ENCODE measurements at regions not wholly inside any gene's neighbourhood (a gene's known extent, or its start where the extent isn't known, plus 50 kb on each side); places are given as distances from the start of the nearest gene placed in this dataset.

- no peak for TF ChIP-seq EZH2 (IDR thresholded peaks at IDR 0.05; ENCODE audit: insufficient read depth, low read length)
- TF ChIP-seq CTCF (IDR thresholded peaks at IDR 0.05; ENCODE audit: insufficient read depth, low read depth, low read length) = no peak
These were observed 376.7 kb upstream of the KLHL1 start for GRCh38 chr13:70484931-70485330.

All from astrocyte (in vitro differentiated cells and primary cell).